K562 (cell line): ENCODE measurements at regions not wholly inside any gene's neighbourhood (a gene's known extent, or its start where the extent isn't known, plus 50 kb on each side); places are given as distances from the start of the nearest gene placed in this dataset.

ENCODE experiments used
- ATAC-seq: fragments of 200-7000 bp; cut with Tn5 transposase; 3 replicates; pipeline ENCODE4 v1.9.1; 2020; ENCODE audit warnings: moderate library complexity
- BruUV-seq: library from RNA; stranded (reverse); fragments of 400-500 nt; replicated peaks from 2 replicates; lab custom pipeline; 2021; lab: Mats Ljungman, UMichigan
- CTCF ChIA-PET: fragments of 300-600 bp; formaldehyde crosslinking; extraction: SDS; loops from one replicate; lab custom pipeline; 2021; ENCODE audit warnings: low intra/inter-chr PET ratio; lab: Yijun Ruan, JAX
- POLR2A ChIA-PET: fragments of 300-600, 350-650 bp; sonication (Branson Sonifier 250); formaldehyde crosslinking; extraction: SDS; loops from one replicate; lab custom pipeline; 2021; ENCODE audit warnings: antibody characterized with exemption, inconsistent platforms; lab: Yijun Ruan, JAX
- DNase-seq, 4 experiments: peaks; one replicate each; pipeline versions ENCODE4 v3.0.0 to v3.0.0-alpha.2; 2011 to 2018; ENCODE audit warnings: low spot score in 3 of 4, mixed read lengths in 3 of 4; ENCODE audit errors: extremely low read depth in 1 of 4
- FAIRE-seq: peaks from 2 replicates; lab custom pipeline; 2011; peaks lifted over from hg19 to GRCh38; lab: Jason Lieb, UNC
- H2AFZ ChIP-seq: 2 replicates; pipeline ENCODE4 v1.6.0; 2011; ENCODE audit warnings: low read depth, low read length, control low read depth, inconsistent platforms
- H3K27ac ChIP-seq: fragments of 200-600 bp; 3 replicates; pipeline ENCODE4 v1.8.0; 2011; ENCODE audit warnings: low read depth, mild to moderate bottlenecking, control low read depth, inconsistent platforms, low read length, moderate library complexity, mixed read lengths; ENCODE audit errors: extremely low read depth
- H3K27me3 ChIP-seq, 2 experiments: fragments of 300-600 bp in 1 of 2; 2 replicates in 1 of 2; 3 replicates in 1 of 2; pipeline versions ENCODE4 v1.6.0 to v1.8.0; 2011; ENCODE audit warnings: inconsistent platforms in 2 of 2, low read length in 2 of 2, mild to moderate bottlenecking in 1 of 2, mixed read lengths in 1 of 2, moderate library complexity in 1 of 2; ENCODE audit not compliant: control insufficient read depth in 2 of 2, insufficient read depth in 2 of 2
- H3K36me3 ChIP-seq: fragments of 300-600 bp; 3 replicates; pipeline ENCODE4 v1.8.0; 2011; ENCODE audit warnings: mild to moderate bottlenecking, low read length, inconsistent platforms; ENCODE audit not compliant: control insufficient read depth, insufficient read depth
- H3K4me1 ChIP-seq, 2 experiments: fragments of 200-600 bp in 1 of 2; replicated peaks in 1 of 2; 2 replicates in 1 of 2; 3 replicates in 1 of 2; pipeline versions ENCODE4 v1.5.1 to v1.8.0; 2011; ENCODE audit warnings: inconsistent platforms in 2 of 2, low read length in 2 of 2, mild to moderate bottlenecking in 1 of 2, mixed read lengths in 1 of 2, moderate library complexity in 1 of 2; ENCODE audit not compliant: control insufficient read depth in 2 of 2, insufficient read depth in 2 of 2
- H3K4me2 ChIP-seq: 2 replicates; pipeline ENCODE4 v1.6.1; 2011; ENCODE audit warnings: low read length, control low read depth, inconsistent platforms, mixed read lengths; ENCODE audit not compliant: insufficient read depth
- H3K4me3 ChIP-seq: fragments of 200-600 bp; sonication (generic), shearing (Covaris generic); 2 replicates; pipeline ENCODE4 v1.5.1; 2016; ENCODE audit warnings: control low read depth, inconsistent platforms
- H3K79me2 ChIP-seq: fragments of 200-600 bp; 3 replicates; pipeline ENCODE4 v1.8.0; 2011; ENCODE audit warnings: low read length, inconsistent platforms; ENCODE audit not compliant: control insufficient read depth, insufficient read depth
- H3K9ac ChIP-seq, 2 experiments: 2 replicates each; pipeline versions ENCODE4 v1.6.0 to v1.6.1; 2011; ENCODE audit warnings: low read depth in 2 of 2, low read length in 2 of 2, control low read depth in 1 of 2, inconsistent platforms in 1 of 2, mild to moderate bottlenecking in 1 of 2, mixed read lengths in 1 of 2; ENCODE audit not compliant: insufficient read depth in 1 of 2
- H3K9me1 ChIP-seq: one replicate; pipeline ENCODE4 v1.6.0; 2011; ENCODE audit warnings: inconsistent platforms, mild to moderate bottlenecking, low read length, moderate library complexity; ENCODE audit not compliant: control insufficient read depth, insufficient read depth
- H3K9me3 ChIP-seq: replicated peaks from 2 replicates; pipeline ENCODE4 v1.5.1; 2011; ENCODE audit warnings: low read depth, low read length, inconsistent platforms; ENCODE audit not compliant: control insufficient read depth, insufficient read depth
- H4K20me1 ChIP-seq: replicated peaks from 2 replicates; pipeline ENCODE4 v1.6.1; 2011; ENCODE audit warnings: low read length, inconsistent platforms, mixed read lengths; ENCODE audit not compliant: control insufficient read depth, insufficient read depth
- CHD1 ChIP-seq: fragments of 200-600 bp; sonication (generic); IDR thresholded peaks from one replicate; pipeline ENCODE4 v1.6.1; 2012; ENCODE audit warnings: mild to moderate bottlenecking, moderate library complexity, low read length, inconsistent platforms
- CTBP1 ChIP-seq: fragments of 450-650 bp; IDR thresholded peaks from 2 replicates; pipeline ENCODE4 v1.6.1; 2016; ENCODE audit warnings: borderline replicate concordance
- DNMT1 ChIP-seq: fragments of 450-650 bp; IDR thresholded peaks from 2 replicates; pipeline ENCODE4 v1.6.1; 2016; ENCODE audit warnings: antibody characterized with exemption, mild to moderate bottlenecking
- E2F3 ChIP-seq: fragments of 250-450 bp; sonication (Bioruptor Pico); IDR thresholded peaks from 2 replicates; pipeline ENCODE4 v1.4.0; 2020; ENCODE audit warnings: mild to moderate bottlenecking
- ELF1 ChIP-seq: fragments of 200-800 bp; sonication (Bioruptor generic); IDR thresholded peaks from 2 replicates; pipeline ENCODE4 v1.6.1; 2016; ENCODE audit warnings: missing genetic modification characterization, missing compliant biosample characterization
- ETV1 ChIP-seq: fragments of 450-650 bp; conservative IDR thresholded peaks from 2 replicates; pipeline ENCODE4 v1.6.1; 2016; ENCODE audit warnings: missing genetic modification characterization, control low read depth, low read depth, missing compliant biosample characterization
- GABPA ChIP-seq: fragments of 200-800 bp; sonication (Bioruptor generic); conservative IDR thresholded peaks from 2 replicates; pipeline ENCODE4 v1.6.1; 2016; ENCODE audit warnings: low read depth, missing genetic modification characterization, missing compliant biosample characterization
- HLTF ChIP-seq: fragments of 450-650 bp; IDR thresholded peaks from 2 replicates; pipeline ENCODE4 v1.6.1; 2016
- HMG20B ChIP-seq: fragments of 250-450 bp; sonication (Bioruptor Pico); IDR thresholded peaks from 2 replicates; pipeline ENCODE4 v1.5.0; 2021; ENCODE audit warnings: mild to moderate bottlenecking
- HNRNPUL1 ChIP-seq: fragments of 200-400 bp; formaldehyde crosslinking; IDR thresholded peaks from 2 replicates; pipeline ENCODE4 v1.6.1; 2017; ENCODE audit warnings: low read length
- MAFK ChIP-seq: IDR thresholded peaks from 2 replicates; pipeline ENCODE4 v1.6.1; 2011; ENCODE audit warnings: low read length, improper control_type of control experiment
- MTA1 ChIP-seq: fragments of 450-650 bp; IDR thresholded peaks from 2 replicates; pipeline ENCODE4 v1.6.1; 2017; ENCODE audit warnings: borderline replicate concordance
- MYBL2 ChIP-seq, 2 experiments: fragments of 450-650 bp in 1 of 2; sonication (generic) in 1 of 2; formaldehyde crosslinking in 1 of 2; IDR thresholded peaks; 2 replicates each; pipeline versions ENCODE4 v1.6.1 to v1.8.1; 2017 to 2022; ENCODE audit warnings: borderline replicate concordance in 1 of 2, inconsistent platforms in 1 of 2, low read depth in 1 of 2, mild to moderate bottlenecking in 1 of 2, missing genetic modification reagents in 1 of 2, moderate library complexity in 1 of 2
- RNF2 ChIP-seq: sonication (generic); IDR thresholded peaks from 2 replicates; pipeline ENCODE4 v1.6.1; 2016
- SMARCB1 ChIP-seq: IDR thresholded peaks from 2 replicates; pipeline ENCODE4 v1.6.1; 2011; ENCODE audit warnings: improper control_type of control experiment, low read depth; ENCODE audit not compliant: insufficient read length
- ZC3H11A ChIP-seq: IDR thresholded peaks from 2 replicates; pipeline ENCODE4 v1.6.1; 2012; ENCODE audit warnings: low read depth, low read length, improper control_type of control experiment
- ZNF133 ChIP-seq: fragments of 250-450 bp; sonication (Bioruptor Pico); IDR thresholded peaks from 2 replicates; pipeline ENCODE4 v1.4.0; 2020; ENCODE audit warnings: mild to moderate bottlenecking
- ZNF175 ChIP-seq: fragments of 200-800 bp; sonication (Bioruptor generic); IDR thresholded peaks from 2 replicates; pipeline ENCODE4 v1.6.1; 2016; ENCODE audit warnings: low read depth, mild to moderate bottlenecking, missing genetic modification characterization, missing compliant biosample characterization
- ZNF232 ChIP-seq: sonication (generic); formaldehyde crosslinking; IDR thresholded peaks from 2 replicates; pipeline ENCODE4 v1.8.0; 2022; ENCODE audit warnings: mild to moderate bottlenecking, missing genetic modification reagents
- ZNF551 ChIP-seq: fragments of 250-450 bp; sonication (Bioruptor Pico); IDR thresholded peaks from 2 replicates; pipeline ENCODE4 v1.5.0; 2021; ENCODE audit warnings: mild to moderate bottlenecking, moderate library complexity
- ZNF766 ChIP-seq: fragments of 200-800 bp; sonication (Bioruptor generic); conservative IDR thresholded peaks from 2 replicates; pipeline ENCODE4 v1.6.1; 2016; ENCODE audit warnings: missing genetic modification characterization, missing compliant biosample characterization
- WGBS: fragments of 100-300 bp; shearing (Covaris generic); methylation state at CpG from one replicate; pipeline ENCODE4 v1.1.6; 2016; ENCODE audit warnings: low coverage, mixed read lengths; ENCODE audit not compliant: insufficient coverage; ENCODE audit errors: missing lambda C conversion rate; 5-methylcytosine and 5-hydroxymethylcytosine counted together
- in situ Hi-C: fragments of 300-500 bp; cut with MboI; formaldehyde crosslinking; loops from 4 replicates; pipeline ENCODE4 v1.15.0; 2018; ENCODE audit warnings: inconsistent platforms, mixed read lengths
- intact Hi-C: fragments of 100-400 bp; cut with micrococcal nuclease; formaldehyde crosslinking; loops from 2 replicates; pipeline ENCODE4 v1.14.2; 2022

GRCh38 chr12:9367201-9367600 is 159.0 kb upstream of the PZP start:
- in situ Hi-C loops = no loop called here
- H3K9ac ChIP-seq = no peak overlapping the region
- peak overlapping the region; percentile 20; the same call in 1 of the 2 replicates for H2AFZ ChIP-seq
- no peak overlapping the region for H3K4me3 ChIP-seq
- H4K20me1 ChIP-seq = no peaks in the 10 kb centered on the region
- no TSS peak for BruUV-seq
- H3K79me2 ChIP-seq = no peaks in the 10 kb centered on the region
- ChIA-PET POLR2A (interaction anchor here (0.8 to 1.1 kb wide), 2 partner anchors 8 to 26 kb away, joined by 3 read pairs; no protein-coding TSS in a partner anchor), CTCF (interaction anchor here (0.6 kb wide), 1 partner anchor 17 kb away, joined by 3 read pairs; no protein-coding TSS in a partner anchor)
- intact Hi-C loops = no loop called here
- ATAC-seq (peak; percentile 79), DNase-seq (peak in 1 of 4 experiments; percentile 15), FAIRE-seq (peak; percentile 42)
- H3K4me2 ChIP-seq = no peak overlapping the region
- no peaks in the 10 kb centered on the region for H3K9me1 ChIP-seq
- H3K4me1 ChIP-seq = peaks cover 0 to 23% of the 10 kb centered on the region in 2 experiments; a peak in 4 of 5 replicates
- WGBS = 3% methylated on average over 4 of the region's 4 CpGs
- H3K9me3 ChIP-seq = no peaks in the 10 kb centered on the region; the same call in 1 of the 2 replicates
- peak overlapping the region; percentile 32; the same call in 1 of the 3 replicates for H3K27ac ChIP-seq
- no peaks in the 10 kb centered on the region for H3K36me3 ChIP-seq
- H3K27me3 ChIP-seq = no peaks in the 10 kb centered on the region
- TF ChIP-seq ZNF133 (CRISPR knock-in tag) = no peak
- TF ChIP-seq ZNF175 (CRISPR knock-in tag) = peak; percentile 75; the same call in 1 of the 2 replicates
- no peak for TF ChIP-seq SMARCB1
- TF ChIP-seq ZNF551 (CRISPR knock-in tag) = no peak
- peak; percentile 92; the same call in 1 of the 2 replicates for TF ChIP-seq RNF2
- peak; percentile 69 for TF ChIP-seq MYBL2 (IDR thresholded peaks at IDR 0.05; ENCODE audit: low read depth)
- no peak for TF ChIP-seq MYBL2 (CRISPR knock-in tag; IDR thresholded peaks at IDR 0.05; ENCODE audit: borderline replicate concordance)
- 0 out of 2 replicates have a peak, but pooled peaks have one; percentile 13 for TF ChIP-seq CTBP1
- TF ChIP-seq ZC3H11A = no peak
- TF ChIP-seq HMG20B (CRISPR knock-in tag) = no peak
- TF ChIP-seq MAFK = no peak
- TF ChIP-seq HNRNPUL1 = no peak
- peak; percentile 16; the same call in 1 of the 2 replicates for TF ChIP-seq E2F3 (CRISPR knock-in tag)
- TF ChIP-seq HLTF = no peak
- TF ChIP-seq CHD1 = no peak
- TF ChIP-seq ZNF766 (CRISPR knock-in tag) = peak; percentile 85
- no peak for TF ChIP-seq ELF1
- TF ChIP-seq GABPA (tag) = peak; percentile 67; the same call in 1 of the 2 replicates
- peak; percentile 81 for TF ChIP-seq ETV1 (tag)
- TF ChIP-seq MTA1 = no peak
- no peak for TF ChIP-seq DNMT1
- TF ChIP-seq ZNF232 (CRISPR knock-in tag) = no peak
